Right lobe of liver (tissue), 4 donors: ENCODE measurements at regions not wholly inside any gene's neighbourhood (a gene's known extent, or its start where the extent isn't known, plus 50 kb on each side); places are given as distances from the start of the nearest gene placed in this dataset.
"Not testable (repeated sequence)": the region's sequence is repeated elsewhere in the genome, so short reads cannot be mapped to it uniquely, and the experiment has no call there.

Experiments used
- POLR2A ChIP-seq: fragments of 450-650 bp; IDR thresholded peaks from one replicate; pipeline ENCODE4 v1.6.1; 2017; ENCODE audit warnings: antibody characterized with exemption, mild to moderate bottlenecking
- TF ChIP-seq, protein P1 (sequence below), 4 donors: fragments of 200-600 bp in 3 of 4; fragments of 450-650 bp in 1 of 4; IDR thresholded peaks; one replicate each; pipeline versions ENCODE4 v1.5.1 to v1.8.0; 2016 to 2022; ENCODE audit warnings: antibody characterized with exemption in 4 of 4, mild to moderate bottlenecking in 2 of 4
- donor health status: DM: no; HTN: no; CAD: no.
- donor health status: DM: no; HTN: no; CAD: no.
- donor health status: DM: no; HTN: yes; CAD: no.

DNA sequence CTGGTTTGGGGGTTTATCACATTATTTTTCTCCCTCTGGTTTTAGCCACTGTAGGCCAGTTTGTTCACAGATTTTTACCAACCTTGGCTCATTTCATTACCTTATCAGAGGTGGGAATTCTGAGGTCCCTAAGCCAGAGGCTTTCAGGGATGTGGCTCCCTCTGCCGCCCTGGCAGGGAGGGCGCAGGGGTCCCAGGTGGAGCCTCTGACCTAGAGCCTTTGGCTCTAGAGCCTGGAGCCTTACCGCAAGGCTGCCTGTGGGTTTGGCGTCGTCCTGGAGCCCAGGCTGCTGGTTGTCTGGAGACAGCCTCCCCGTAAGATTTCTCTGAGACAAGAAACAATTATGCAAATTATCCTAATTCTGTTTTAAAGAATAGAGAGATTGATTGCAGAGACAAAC, 188.0 kb downstream of the LMLN start:
- TF ChIP-seq POLR2A, result not testable (repeated sequence)
- TF ChIP-seq, protein P1, sequence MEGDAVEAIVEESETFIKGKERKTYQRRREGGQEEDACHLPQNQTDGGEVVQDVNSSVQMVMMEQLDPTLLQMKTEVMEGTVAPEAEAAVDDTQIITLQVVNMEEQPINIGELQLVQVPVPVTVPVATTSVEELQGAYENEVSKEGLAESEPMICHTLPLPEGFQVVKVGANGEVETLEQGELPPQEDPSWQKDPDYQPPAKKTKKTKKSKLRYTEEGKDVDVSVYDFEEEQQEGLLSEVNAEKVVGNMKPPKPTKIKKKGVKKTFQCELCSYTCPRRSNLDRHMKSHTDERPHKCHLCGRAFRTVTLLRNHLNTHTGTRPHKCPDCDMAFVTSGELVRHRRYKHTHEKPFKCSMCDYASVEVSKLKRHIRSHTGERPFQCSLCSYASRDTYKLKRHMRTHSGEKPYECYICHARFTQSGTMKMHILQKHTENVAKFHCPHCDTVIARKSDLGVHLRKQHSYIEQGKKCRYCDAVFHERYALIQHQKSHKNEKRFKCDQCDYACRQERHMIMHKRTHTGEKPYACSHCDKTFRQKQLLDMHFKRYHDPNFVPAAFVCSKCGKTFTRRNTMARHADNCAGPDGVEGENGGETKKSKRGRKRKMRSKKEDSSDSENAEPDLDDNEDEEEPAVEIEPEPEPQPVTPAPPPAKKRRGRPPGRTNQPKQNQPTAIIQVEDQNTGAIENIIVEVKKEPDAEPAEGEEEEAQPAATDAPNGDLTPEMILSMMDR (IDR thresholded peaks at IDR 0.05), result not testable (repeated sequence)
